ENCODE measurements at regions not wholly inside any gene's neighbourhood (a gene's known extent, or its start where the extent isn't known, plus 50 kb on each side); places are given as distances from the start of the nearest gene placed in this dataset.

- no peak for TF ChIP-seq EZH2phosphoT487 (conservative IDR thresholded peaks at IDR 0.05; ENCODE audit: low read length)
- TF ChIP-seq CTCF (IDR thresholded peaks at IDR 0.05; ENCODE audit: insufficient read depth, low read length, poor library complexity, severe bottlenecking) = no peak
- H3K9me3 ChIP-seq (ENCODE audit: insufficient read depth, low read length) = no peaks in the 10 kb centered on the region
- no peak overlapping the region for H3K27ac ChIP-seq (ENCODE audit: low read depth, low read length)
- H3K27me3 ChIP-seq (ENCODE audit: low read length) = no peaks in the 10 kb centered on the region
- H2AFZ ChIP-seq (ENCODE audit: low read depth, low read length, severe bottlenecking) = no peak overlapping the region
- no peaks in the 10 kb centered on the region for H4K20me1 ChIP-seq (ENCODE audit: low read depth, low read length)
- H3K79me2 ChIP-seq (ENCODE audit: insufficient read depth, low read length) = no peaks in the 10 kb centered on the region
- no peak overlapping the region for H3K4me2 ChIP-seq (ENCODE audit: low read depth, low read length, poor library complexity, severe bottlenecking)
- no peaks in the 10 kb centered on the region for H3K36me3 ChIP-seq (ENCODE audit: low read length)
- no peaks in the 10 kb centered on the region for H3F3A ChIP-seq (ENCODE audit: insufficient read depth)
- no peaks in the 10 kb centered on the region for H3K9me2 ChIP-seq (replicated peaks; ENCODE audit: insufficient read depth, low read length)
- H3K9ac ChIP-seq (ENCODE audit: low read length) = no peak overlapping the region
- no peak overlapping the region for H3K4me3 ChIP-seq (ENCODE audit: insufficient read depth, low read length, poor library complexity, severe bottlenecking)
Measured at GRCh38 chr2:71872466-71873051, 275.1 kb downstream of the CYP26B1 start.

- no peak overlapping the region for H3K4me3 ChIP-seq (ENCODE audit: insufficient read depth, low read length, poor library complexity, severe bottlenecking)
- H3K79me2 ChIP-seq (ENCODE audit: insufficient read depth, low read length) = no peaks in the 10 kb centered on the region
- H3K27ac ChIP-seq (ENCODE audit: low read depth, low read length) = no peak overlapping the region
- no peaks in the 10 kb centered on the region for H4K20me1 ChIP-seq (ENCODE audit: low read depth, low read length)
- no peaks in the 10 kb centered on the region for H3K36me3 ChIP-seq (ENCODE audit: low read length)
- H3F3A ChIP-seq (ENCODE audit: insufficient read depth) = no peaks in the 10 kb centered on the region
- no peak overlapping the region for H3K4me2 ChIP-seq (ENCODE audit: low read depth, low read length, poor library complexity, severe bottlenecking)
- H2AFZ ChIP-seq (ENCODE audit: low read depth, low read length, severe bottlenecking) = no peak overlapping the region
- no peak overlapping the region for H3K9ac ChIP-seq (ENCODE audit: low read length)
- H3K9me3 ChIP-seq (ENCODE audit: insufficient read depth, low read length) = no peaks in the 10 kb centered on the region
- H3K9me2 ChIP-seq (replicated peaks; ENCODE audit: insufficient read depth, low read length) = no peaks in the 10 kb centered on the region
- TF ChIP-seq EZH2phosphoT487 (conservative IDR thresholded peaks at IDR 0.05; ENCODE audit: low read length) (no peak), CTCF (IDR thresholded peaks at IDR 0.05; ENCODE audit: insufficient read depth, low read length, poor library complexity, severe bottlenecking) (no peak)
- H3K27me3 ChIP-seq (ENCODE audit: low read length) = no peaks in the 10 kb centered on the region
Measured at GRCh38 chr2:71865391-71865965, 282.2 kb downstream of the CYP26B1 start.

- Histone ChIP-seq H3K9me2 (replicated peaks; ENCODE audit: insufficient read depth, low read length) (no peaks in the 10 kb centered on the region), H3K4me2 (ENCODE audit: low read depth, low read length, poor library complexity, severe bottlenecking) (no peak overlapping the region), H3K36me3 (ENCODE audit: low read length) (no peaks in the 10 kb centered on the region), H3K9ac (ENCODE audit: low read length) (no peak overlapping the region), H3K9me3 (ENCODE audit: insufficient read depth, low read length) (no peaks in the 10 kb centered on the region), H3K27ac (ENCODE audit: low read depth, low read length) (no peak overlapping the region), H4K20me1 (ENCODE audit: low read depth, low read length) (no peaks in the 10 kb centered on the region), H3K4me3 (ENCODE audit: insufficient read depth, low read length, poor library complexity, severe bottlenecking) (no peak overlapping the region), H3K79me2 (ENCODE audit: insufficient read depth, low read length) (no peaks in the 10 kb centered on the region), H3K27me3 (ENCODE audit: low read length) (no peaks in the 10 kb centered on the region), H2AFZ (ENCODE audit: low read depth, low read length, severe bottlenecking) (no peak overlapping the region), H3F3A (ENCODE audit: insufficient read depth) (no peaks in the 10 kb centered on the region)
- TF ChIP-seq CTCF (IDR thresholded peaks at IDR 0.05; ENCODE audit: insufficient read depth, low read length, poor library complexity, severe bottlenecking) (no peak), EZH2phosphoT487 (conservative IDR thresholded peaks at IDR 0.05; ENCODE audit: low read length) (no peak)
Measured at GRCh38 chr2:71864085-71864484, 283.6 kb downstream of the CYP26B1 start.
